Large intestine (tissue), 3 donors: ENCODE measurements at regions not wholly inside any gene's neighbourhood (a gene's known extent, or its start where the extent isn't known, plus 50 kb on each side); places are given as distances from the start of the nearest gene placed in this dataset.
A peak's percentile ranks its signal among the peaks of the same experiment; 100 is the strongest.

Experiments
- DNase-seq, 2 donors: peaks; one replicate each; pipeline versions ENCODE4 v3.0.0 to v3.0.0-alpha.2; 2013
- H3K27ac ChIP-seq: one replicate; pipeline ENCODE4 v1.5.1; 2013; ENCODE audit warnings: low read length
- H3K27me3 ChIP-seq: 2 replicates; pipeline ENCODE4 v1.6.1; 2013; ENCODE audit warnings: low read length; ENCODE audit not compliant: control insufficient read depth, insufficient read depth
- H3K36me3 ChIP-seq: 2 replicates; pipeline ENCODE4 v1.6.1; 2013; ENCODE audit warnings: low read length; ENCODE audit not compliant: control insufficient read depth, insufficient read depth
- H3K4me1 ChIP-seq: one replicate; pipeline ENCODE4 v1.6.1; 2013; ENCODE audit warnings: low read length; ENCODE audit not compliant: control insufficient read depth, insufficient read depth
- H3K4me3 ChIP-seq: one replicate; pipeline ENCODE4 v1.5.1; 2013; ENCODE audit warnings: low read length
- H3K9me3 ChIP-seq: one replicate; pipeline ENCODE4 v1.6.1; 2013; ENCODE audit warnings: mild to moderate bottlenecking, low read depth, low read length, moderate library complexity; ENCODE audit not compliant: control insufficient read depth
- WGBS: methylation state at CpG from one replicate; pipeline ENCODE4 v1.1.5; 2013; ENCODE audit warnings: low lambda C conversion rate; ENCODE audit not compliant: insufficient coverage; 5-methylcytosine and 5-hydroxymethylcytosine counted together

DNA sequence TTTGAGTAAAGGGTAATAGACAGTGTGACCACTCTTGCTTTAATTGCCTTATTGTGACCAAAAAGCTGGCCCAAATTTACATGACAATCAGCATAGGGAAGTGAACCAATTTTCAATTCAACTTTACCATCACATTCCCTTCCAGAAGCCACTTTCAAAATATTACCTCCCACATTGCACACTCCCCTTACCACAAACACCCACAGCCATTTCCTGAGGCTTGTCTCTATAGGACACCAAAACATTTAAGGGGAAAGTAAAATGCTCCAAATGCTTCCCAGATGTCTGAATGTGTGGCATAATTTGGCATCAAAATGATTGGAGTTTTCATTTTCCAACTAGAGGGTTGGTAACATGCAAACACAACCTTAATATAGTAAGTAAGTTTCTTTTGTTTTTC lies 616.1 kb downstream of the SLC4A3 start:
- Histone ChIP-seq H3K27me3 (no peaks in the 10 kb centered on the region), H3K9me3 (no peaks in the 10 kb centered on the region), H3K4me1 (no peaks in the 10 kb centered on the region), H3K4me3 (no peak overlapping the region), H3K27ac (no peak overlapping the region), H3K36me3 (no peaks in the 10 kb centered on the region)
- no peak for DNase-seq

DNA sequence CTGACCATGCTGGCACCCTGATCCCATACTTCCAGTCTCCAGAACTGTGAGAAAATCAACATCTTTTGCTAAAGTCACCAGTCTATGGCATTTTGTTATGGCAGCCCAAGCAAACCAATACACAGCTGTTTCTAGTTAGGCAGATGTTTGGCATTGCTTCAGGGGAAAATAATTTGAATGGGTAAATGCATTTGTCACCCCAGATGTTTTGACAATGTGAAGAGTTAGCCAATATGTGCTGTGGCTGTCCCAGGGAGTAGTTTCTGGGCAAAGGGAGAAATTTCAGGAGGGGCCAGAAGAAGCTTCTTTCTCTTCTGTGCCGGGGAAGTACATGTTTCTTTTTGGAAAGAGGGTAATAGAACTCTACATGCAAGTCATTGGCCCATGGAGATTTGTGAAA lies 619.0 kb downstream of the SLC4A3 start:
- Histone ChIP-seq H3K4me3 (no peak overlapping the region), H3K4me1 (no peaks in the 10 kb centered on the region), H3K9me3 (no peaks in the 10 kb centered on the region), H3K27ac (no peak overlapping the region), H3K27me3 (no peaks in the 10 kb centered on the region), H3K36me3 (no peaks in the 10 kb centered on the region)
- no peak for DNase-seq
- WGBS, result no CpG with 5 or more reads among the region's 1 CpG

DNA sequence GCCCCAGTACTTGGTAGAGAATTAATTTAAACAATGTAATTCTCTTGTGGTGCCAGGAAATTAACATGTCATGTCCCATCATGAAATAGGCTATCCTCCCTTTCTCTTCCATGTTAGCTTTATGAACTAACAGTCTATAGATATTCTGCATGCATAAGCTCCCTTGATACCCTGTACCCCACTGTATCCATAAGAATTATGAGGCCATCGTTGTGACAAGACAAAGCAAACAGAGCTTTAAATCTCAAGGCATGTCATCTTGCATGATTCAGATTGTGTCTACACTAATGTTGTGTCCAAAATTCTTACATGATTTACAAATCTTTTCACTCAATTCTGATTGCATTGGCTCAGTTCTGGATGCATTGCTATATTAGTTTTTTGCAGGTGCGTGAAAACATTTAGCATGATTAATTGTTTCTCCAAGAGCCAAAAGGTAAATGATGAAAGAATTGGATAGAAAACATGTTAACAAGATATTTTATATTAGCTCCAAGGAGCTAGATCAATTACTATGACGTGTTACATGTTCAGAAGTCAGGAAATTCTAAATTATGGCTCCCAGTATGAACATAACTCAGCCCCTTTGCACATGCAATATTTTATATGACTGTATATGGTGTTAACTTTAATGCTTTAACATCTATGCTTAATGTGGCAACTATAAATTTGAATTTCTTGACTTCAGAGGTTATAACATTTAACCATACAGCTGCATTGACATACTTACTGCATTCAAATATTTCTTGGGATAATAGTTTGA lies 620.3 kb downstream of the SLC4A3 start:
- Histone ChIP-seq H3K27ac (no peak overlapping the region), H3K9me3 (no peaks in the 10 kb centered on the region), H3K36me3 (no peaks in the 10 kb centered on the region), H3K4me3 (no peak overlapping the region), H3K4me1 (no peaks in the 10 kb centered on the region), H3K27me3 (no peaks in the 10 kb centered on the region)
- WGBS, result 100% methylated on average over 1 of the region's 3 CpGs
- DNase-seq, result no peak

DNA sequence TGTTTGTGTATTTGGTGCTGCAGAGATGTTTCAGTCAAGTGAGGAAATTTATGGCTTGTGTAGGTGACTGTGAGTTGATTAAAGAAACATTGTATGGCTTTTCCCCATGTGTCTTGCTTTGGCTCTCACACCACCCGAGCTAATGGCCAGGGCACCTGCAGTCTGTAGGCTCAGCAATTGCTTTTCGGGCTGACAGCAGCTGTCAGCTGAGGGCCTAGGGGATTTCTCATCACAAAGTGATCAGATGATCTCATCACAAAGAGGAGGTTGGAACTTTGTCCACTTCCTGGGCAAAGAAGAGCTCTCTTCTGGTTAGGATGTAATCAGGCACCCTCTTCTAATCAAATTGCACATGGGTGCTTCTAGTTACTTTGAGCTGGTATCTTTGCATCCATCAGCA lies 632.2 kb downstream of the SLC4A3 start:
- Histone ChIP-seq H3K27ac (no peak overlapping the region), H3K4me1 (no peaks in the 10 kb centered on the region), H3K36me3 (no peaks in the 10 kb centered on the region), H3K4me3 (no peak overlapping the region), H3K27me3 (no peaks in the 10 kb centered on the region), H3K9me3 (no peaks in the 10 kb centered on the region)
- no CpG with 5 or more reads among the region's 2 CpGs for WGBS
- DNase-seq, result no peak

DNA sequence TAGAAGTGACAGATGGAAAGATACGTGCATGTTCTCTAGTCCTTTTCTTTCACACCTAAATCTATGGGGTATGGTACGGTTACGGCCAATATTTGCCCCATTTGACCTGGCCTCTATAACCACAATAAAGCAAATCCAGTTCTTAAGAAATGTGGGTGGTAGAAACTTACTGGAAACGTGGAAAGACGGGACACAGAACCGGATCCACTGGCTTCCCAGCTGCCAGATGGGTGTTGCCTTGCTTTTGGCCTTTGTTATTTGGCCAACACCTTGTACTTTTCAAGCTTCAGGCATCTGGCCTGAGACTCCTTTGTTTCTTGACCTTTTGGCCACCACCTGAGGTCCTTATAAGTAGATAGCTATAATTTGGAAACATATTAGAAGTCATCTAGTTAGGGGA lies 635.9 kb downstream of the SLC4A3 start:
- WGBS, result 100% methylated on average over 1 of the region's 6 CpGs
- Histone ChIP-seq H3K27ac (no peak overlapping the region), H3K27me3 (no peaks in the 10 kb centered on the region), H3K9me3 (no peaks in the 10 kb centered on the region), H3K36me3 (no peaks in the 10 kb centered on the region), H3K4me1 (no peaks in the 10 kb centered on the region), H3K4me3 (no peak overlapping the region)
- DNase-seq, result no peak

DNA sequence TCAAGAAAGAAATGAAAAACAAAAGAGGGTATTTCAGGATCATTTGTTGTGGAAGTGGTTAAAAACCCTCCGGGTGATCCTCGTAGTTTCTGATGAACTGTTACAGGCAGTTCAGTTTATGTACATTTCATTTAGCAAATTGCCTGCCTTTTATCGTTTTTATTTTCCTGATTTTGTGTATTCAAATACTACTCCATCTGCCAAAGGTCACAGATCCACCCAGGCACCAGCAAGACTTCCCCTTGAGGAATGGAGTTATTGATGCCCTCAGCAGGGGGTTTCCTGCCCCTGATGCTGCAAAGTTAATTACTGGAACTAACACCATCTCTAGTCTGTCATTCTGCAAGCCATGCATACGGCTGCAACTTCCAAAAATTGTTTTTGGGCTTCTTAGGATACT lies 641.9 kb downstream of the SLC4A3 start:
- no peak overlapping the region for H3K4me3 ChIP-seq
- no peaks in the 10 kb centered on the region for H3K9me3 ChIP-seq
- H3K36me3 ChIP-seq, result no peaks in the 10 kb centered on the region
- H3K27me3 ChIP-seq, result no peaks in the 10 kb centered on the region
- no peak for DNase-seq
- H3K27ac ChIP-seq, result no peak overlapping the region
- H3K4me1 ChIP-seq, result no peaks in the 10 kb centered on the region
- 86% methylated on average over 2 of the region's 4 CpGs for WGBS

DNA sequence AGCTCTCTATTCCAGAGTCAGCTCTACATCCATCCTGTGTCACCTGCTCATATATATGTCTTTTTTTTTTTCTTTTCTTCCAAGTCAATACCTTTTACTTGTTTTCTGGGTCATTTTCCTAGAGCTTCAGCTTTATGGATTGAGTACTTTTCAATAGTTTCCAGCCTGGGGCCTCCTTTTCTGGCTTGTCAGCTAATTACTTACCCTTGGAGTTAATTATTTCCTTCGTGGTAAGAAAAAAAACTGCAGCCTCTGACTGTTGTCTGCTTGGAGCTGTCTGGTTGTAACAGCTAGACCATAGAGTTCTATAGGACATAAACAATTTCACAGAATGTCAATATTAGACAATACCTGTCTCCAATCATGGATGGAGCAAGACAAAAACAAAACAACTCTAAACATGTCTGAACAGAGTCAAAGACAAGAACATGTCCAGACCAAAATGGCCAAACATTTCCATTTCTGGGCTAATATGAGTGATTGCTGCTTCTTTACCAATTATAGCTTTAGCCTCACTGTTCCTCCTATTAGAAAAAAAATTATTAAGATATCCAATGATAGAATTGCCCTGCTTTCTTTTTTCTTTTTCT lies 643.1 kb downstream of the SLC4A3 start:
- WGBS, result no CpG with 5 or more reads among the region's 1 CpG
- DNase-seq, result peak; percentile 4 to 12

DNA sequence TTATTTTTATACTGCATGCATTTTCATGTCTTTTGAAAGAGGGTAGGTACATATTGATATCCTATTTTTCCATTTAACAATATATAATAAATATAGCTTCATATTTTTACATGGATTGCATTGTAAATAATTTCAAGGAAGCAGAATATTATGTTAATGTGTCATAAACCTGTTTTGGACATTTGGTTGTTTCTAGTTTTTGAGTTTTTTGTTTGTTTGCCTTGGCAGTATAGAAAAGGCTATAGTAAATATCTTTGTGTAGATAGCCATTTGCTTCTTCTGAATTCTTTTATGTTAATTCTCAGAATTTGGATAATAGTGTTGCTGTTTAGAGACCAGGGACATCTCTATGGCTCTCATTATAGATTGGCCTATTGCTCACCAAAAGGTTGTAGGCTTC lies 645.2 kb downstream of the SLC4A3 start:
- H3K36me3 ChIP-seq, result no peaks in the 10 kb centered on the region
- no peak for DNase-seq
- no peaks in the 10 kb centered on the region for H3K9me3 ChIP-seq
- H3K4me3 ChIP-seq, result no peak overlapping the region
- H3K27ac ChIP-seq, result no peak overlapping the region
- no peaks in the 10 kb centered on the region for H3K4me1 ChIP-seq
- H3K27me3 ChIP-seq, result no peaks in the 10 kb centered on the region

More for the DNA sequence above, 643.1 kb downstream of the SLC4A3 start:
- Histone ChIP-seq H3K27ac (no peak overlapping the region), H3K27me3 (no peaks in the 10 kb centered on the region), H3K9me3 (no peaks in the 10 kb centered on the region), H3K4me3 (no peak overlapping the region), H3K4me1 (no peaks in the 10 kb centered on the region), H3K36me3 (no peaks in the 10 kb centered on the region)

DNA sequence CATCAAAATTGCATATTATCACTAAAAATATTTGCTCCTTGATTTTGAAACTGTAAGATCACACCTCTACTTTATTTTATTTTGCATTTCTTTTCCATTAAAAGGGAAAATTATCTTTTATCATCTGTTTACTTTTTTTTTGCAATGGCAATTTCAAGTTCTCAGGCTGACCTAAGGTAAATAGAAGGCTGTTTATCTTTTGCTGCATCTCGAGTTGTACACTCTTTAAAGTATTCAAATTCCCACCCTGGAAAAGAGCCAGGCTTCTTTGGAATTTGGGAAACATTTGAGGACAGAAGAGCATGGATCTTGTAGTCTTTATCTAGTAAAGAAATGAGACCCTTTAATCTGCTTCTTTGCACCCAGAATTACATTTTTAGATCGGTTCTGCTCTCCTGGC lies 645.7 kb downstream of the SLC4A3 start:
- no peaks in the 10 kb centered on the region for H3K4me1 ChIP-seq
- no peaks in the 10 kb centered on the region for H3K27me3 ChIP-seq
- 71% methylated on average over 1 of the region's 2 CpGs for WGBS
- DNase-seq, result no peak
- H3K36me3 ChIP-seq, result no peaks in the 10 kb centered on the region
- H3K4me3 ChIP-seq, result no peak overlapping the region
- no peak overlapping the region for H3K27ac ChIP-seq
- no peaks in the 10 kb centered on the region for H3K9me3 ChIP-seq

DNA sequence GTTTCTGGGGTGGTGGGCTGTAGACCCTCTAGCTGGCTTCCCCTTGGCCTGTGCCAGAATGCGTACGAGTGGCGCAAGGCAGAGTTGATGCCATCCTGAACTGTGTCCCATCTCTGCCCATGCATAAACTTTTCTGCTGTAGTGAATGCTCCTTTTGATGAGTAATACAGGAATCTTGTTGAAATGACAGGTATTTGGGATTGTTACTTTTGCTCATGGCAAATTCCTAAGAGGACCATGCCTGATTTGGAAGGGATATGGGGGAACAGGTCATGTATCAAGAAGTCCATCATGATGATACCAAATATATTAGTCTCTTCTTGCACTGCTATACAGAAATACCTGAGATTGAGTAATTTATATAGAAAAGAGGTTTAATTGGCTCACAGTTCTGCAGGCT lies 648.0 kb downstream of the SLC4A3 start:
- Histone ChIP-seq H3K27me3 (no peaks in the 10 kb centered on the region), H3K4me1 (no peaks in the 10 kb centered on the region), H3K4me3 (no peak overlapping the region), H3K27ac (no peak overlapping the region), H3K9me3 (no peaks in the 10 kb centered on the region), H3K36me3 (no peaks in the 10 kb centered on the region)
- WGBS, result no CpG with 5 or more reads among the region's 3 CpGs
- no peak for DNase-seq
